Sigmoid colon (tissue), 6 donors: ENCODE measurements at regions not wholly inside any gene's neighbourhood (a gene's known extent, or its start where the extent isn't known, plus 50 kb on each side); places are given as distances from the start of the nearest gene placed in this dataset.
A peak's percentile ranks its signal among the peaks of the same experiment; 100 is the strongest.

Experiments
- DNase-seq: peaks from one replicate; pipeline ENCODE4 v3.0.0-alpha.2; 2019
- H3K27ac ChIP-seq, 4 donors: fragments of 200-600 bp; sonication (generic); one replicate each; pipeline ENCODE4 v1.5.1; 2016 to 2019; ENCODE audit warnings: mild to moderate bottlenecking in 1 of 4
- H3K27me3 ChIP-seq, 3 donors: fragments of 200-600 bp; sonication (generic); one replicate each; pipeline ENCODE4 v1.5.1; 2019; ENCODE audit warnings: mild to moderate bottlenecking in 1 of 3
- H3K36me3 ChIP-seq, 4 donors: fragments of 200-600 bp; sonication (generic); one replicate each; pipeline ENCODE4 v1.5.1; 2016 to 2019
- H3K4me1 ChIP-seq, 4 donors: fragments of 200-600 bp; sonication (generic); one replicate each; pipeline ENCODE4 v1.5.1; 2017 to 2019
- H3K4me3 ChIP-seq, 4 donors: fragments of 200-600 bp; sonication (generic); one replicate each; pipeline ENCODE4 v1.5.1; 2017 to 2019; ENCODE audit warnings: mild to moderate bottlenecking in 2 of 4, moderate library complexity in 1 of 4
- H3K9me3 ChIP-seq, 4 donors: fragments of 200-600 bp in 3 of 4; sonication (generic) in 3 of 4; one replicate each; pipeline versions ENCODE4 v1.5.1 to v1.6.1; 2013 to 2019
- CTCF ChIP-seq, 4 experiments: fragments of 450-650 bp in 3 of 4; fragments of 200-600 bp in 1 of 4; IDR thresholded peaks; one replicate each; pipeline ENCODE4 v1.5.1; 2016 to 2019; ENCODE audit warnings: antibody characterized with exemption in 4 of 4, mild to moderate bottlenecking in 3 of 4, moderate library complexity in 2 of 4
- EP300 ChIP-seq, 4 donors: sonication (generic); formaldehyde crosslinking; IDR thresholded peaks; one replicate each; pipeline ENCODE4 v1.6.1; 2017; ENCODE audit warnings: antibody characterized with exemption in 4 of 4
- POLR2A ChIP-seq, 2 donors: fragments of 450-650 bp; IDR thresholded peaks; one replicate each; pipeline ENCODE4 v1.6.1; 2016; ENCODE audit warnings: antibody characterized with exemption in 2 of 2, mild to moderate bottlenecking in 2 of 2, moderate library complexity in 2 of 2
- POLR2AphosphoS5 ChIP-seq, 4 donors: sonication (generic); formaldehyde crosslinking; IDR thresholded peaks; one replicate each; pipeline ENCODE4 v1.6.1; 2017; ENCODE audit warnings: antibody characterized with exemption in 4 of 4
- WGBS, 2 donors: extraction: QIAGEN DNeasy Blood & Tissue Kit; methylation state at CpG; one replicate each; pipeline ENCODE4 v1.1.7; 2013; 5-methylcytosine and 5-hydroxymethylcytosine counted together
- intact Hi-C: fragments of 100-400 bp; cut with DNase I; formaldehyde crosslinking; loops from one replicate; pipeline ENCODE4 v1.15.1; 2023
- donor health status: healthy with polysubstance abuse.
- donor health status: healthy.

DNA sequence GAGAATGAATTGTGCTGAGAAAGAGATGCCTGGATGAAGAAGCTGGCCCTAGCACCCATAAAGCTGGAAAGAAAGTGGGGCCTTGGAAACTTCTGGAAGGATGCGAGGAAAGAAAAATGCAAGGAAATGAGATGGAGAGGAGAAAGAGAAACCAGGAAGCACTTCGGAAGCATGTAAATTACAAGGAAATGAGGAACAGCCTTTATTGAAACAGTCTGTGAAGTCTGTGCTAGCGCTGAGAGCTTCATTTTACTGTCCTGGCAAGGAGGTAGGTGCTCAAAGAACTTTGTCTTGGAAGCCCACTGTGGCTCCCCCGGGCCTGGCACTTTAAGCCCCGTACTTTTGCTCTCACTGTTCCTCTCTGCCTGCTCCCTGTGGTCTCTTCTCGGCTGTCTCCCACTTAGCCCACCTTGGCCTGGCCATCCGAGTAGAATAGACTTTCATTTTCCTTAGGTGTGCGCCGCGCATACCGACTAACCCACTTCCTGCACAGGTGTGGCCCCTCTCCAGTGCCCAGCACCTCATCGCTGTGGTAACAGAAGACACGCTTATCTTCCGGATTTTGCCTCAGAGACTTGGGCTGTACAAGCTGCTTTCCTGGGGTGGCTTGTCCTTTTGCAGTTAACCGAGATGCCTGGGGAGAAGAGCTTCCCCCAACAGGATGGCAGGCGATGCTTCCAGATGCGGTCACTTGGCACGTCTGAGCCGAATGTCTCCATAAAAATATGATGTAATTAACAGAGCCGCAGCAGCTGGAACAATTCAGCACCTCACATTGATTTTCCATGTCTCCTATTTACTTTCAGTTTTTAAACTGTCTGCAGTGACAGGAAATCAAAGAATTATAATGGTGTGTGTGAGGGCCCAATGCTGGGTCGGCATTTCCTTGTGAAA is 199.6 kb downstream of the HRH4 start:
- intact Hi-C loops: no loop called here
- peak; percentile 72 for DNase-seq
- no peak for TF ChIP-seq CTCF (IDR thresholded peaks at IDR 0.05)
- TF ChIP-seq EP300 (IDR thresholded peaks at IDR 0.05): no peak
- no peaks in the 10 kb centered on the region for H3K9me3 ChIP-seq
- peak overlapping the region in 3 of 4 donors; percentile 25 to 32 (median 26) for H3K4me3 ChIP-seq
- H3K4me1 ChIP-seq: peaks cover 0 to 6% (median 2%) of the 10 kb centered on the region in 4 donors
- peak overlapping the region; percentile 14 to 56 (median 48) for H3K27ac ChIP-seq
- H3K36me3 ChIP-seq: no peaks in the 10 kb centered on the region
- WGBS, 2 donors: 13 to 24% methylated on average over 21 of the region's 21 CpGs
- no peaks in the 10 kb centered on the region for H3K27me3 ChIP-seq

- WGBS, 2 donors: 43 to 91% methylated on average over 1 of the region's 1 CpG
- intact Hi-C loops: no loop called here
- peak overlapping the region in 2 of 4 donors; percentile 54 to 56 for H3K27ac ChIP-seq
Measured at GRCh38 chr18:24660956-24661355, 200.5 kb downstream of the HRH4 start.

DNA sequence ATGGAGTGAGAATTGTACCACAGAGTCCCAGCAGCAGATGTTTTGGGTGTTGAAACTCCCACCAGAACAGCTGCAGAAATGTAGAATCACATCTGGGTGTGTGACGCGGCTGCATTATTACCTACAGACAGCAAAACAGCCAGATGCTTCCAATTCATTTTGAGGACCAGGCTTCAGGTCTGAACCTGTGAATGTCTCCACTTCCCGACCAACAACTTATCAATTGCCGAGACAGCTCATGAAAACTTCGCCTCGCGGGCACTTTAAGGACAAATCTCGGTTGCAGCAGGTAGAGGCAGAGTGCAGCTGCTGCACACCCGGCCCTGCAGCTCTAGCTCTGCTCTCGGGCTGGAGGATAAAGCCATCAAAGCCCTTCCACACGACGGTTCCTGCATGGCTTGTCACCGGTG is 202.0 kb downstream of the HRH4 start:
- DNase-seq: no peak
- H3K4me3 ChIP-seq: no peak overlapping the region
- no peaks in the 10 kb centered on the region for H3K36me3 ChIP-seq
- H3K27ac ChIP-seq: no peak overlapping the region
- intact Hi-C loops: no loop called here
- 68 to 76% methylated on average over 13 of the region's 13 CpGs for WGBS, 2 donors
- no peaks in the 10 kb centered on the region for H3K27me3 ChIP-seq
- peaks cover 0 to 6% (median 2%) of the 10 kb centered on the region in 4 donors for H3K4me1 ChIP-seq
- H3K9me3 ChIP-seq: no peaks in the 10 kb centered on the region
- TF ChIP-seq CTCF (IDR thresholded peaks at IDR 0.05) (no peak), POLR2A (IDR thresholded peaks at IDR 0.05) (no peak), POLR2AphosphoS5 (IDR thresholded peaks at IDR 0.05) (no peak), EP300 (IDR thresholded peaks at IDR 0.05) (no peak)

More at GRCh38 chr18:24660956-24661355, 200.5 kb downstream of the HRH4 start:
- no peak for DNase-seq
- Histone ChIP-seq H3K9me3 (no peaks in the 10 kb centered on the region), H3K4me1 (peaks cover 0 to 6% (median 2%) of the 10 kb centered on the region in 4 donors), H3K36me3 (no peaks in the 10 kb centered on the region), H3K27me3 (no peaks in the 10 kb centered on the region), H3K4me3 (no peak overlapping the region)
- no peak for TF ChIP-seq EP300 (IDR thresholded peaks at IDR 0.05)
- no peak for TF ChIP-seq POLR2A (IDR thresholded peaks at IDR 0.05)
- no peak for TF ChIP-seq POLR2AphosphoS5 (IDR thresholded peaks at IDR 0.05)
- TF ChIP-seq CTCF (IDR thresholded peaks at IDR 0.05): no peak

DNA sequence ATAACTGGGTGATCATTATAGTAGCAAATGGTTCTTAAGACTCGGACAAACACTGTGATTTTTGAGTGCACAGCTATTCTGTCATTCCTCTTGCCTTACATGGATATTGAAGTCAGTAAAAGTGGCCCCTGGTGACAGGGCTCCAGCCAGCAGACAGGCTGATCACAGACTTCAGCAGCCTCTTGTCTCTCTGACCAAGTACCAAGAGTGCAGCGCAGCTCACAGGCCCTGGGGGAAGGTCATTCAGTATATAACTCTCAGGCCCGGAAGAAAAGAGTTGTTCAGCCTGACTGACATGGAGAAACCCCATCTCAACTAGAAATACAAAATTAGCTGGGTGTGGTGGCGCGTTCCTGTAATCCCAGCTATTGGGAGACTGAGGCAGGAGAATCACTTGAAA is 202.6 kb downstream of the HRH4 start:
- no peak overlapping the region for H3K4me3 ChIP-seq
- H3K4me1 ChIP-seq: peaks cover 0 to 6% (median 2%) of the 10 kb centered on the region in 4 donors
- H3K27me3 ChIP-seq: no peaks in the 10 kb centered on the region
- 91 to 93% methylated on average over 5 of the region's 5 CpGs for WGBS, 2 donors
- no peaks in the 10 kb centered on the region for H3K36me3 ChIP-seq
- intact Hi-C loops: no loop called here
- TF ChIP-seq POLR2A (IDR thresholded peaks at IDR 0.05) (no peak), POLR2AphosphoS5 (IDR thresholded peaks at IDR 0.05) (no peak), CTCF (IDR thresholded peaks at IDR 0.05) (no peak), EP300 (IDR thresholded peaks at IDR 0.05) (no peak)
- DNase-seq: no peak
- H3K27ac ChIP-seq: no peak overlapping the region
- H3K9me3 ChIP-seq: no peaks in the 10 kb centered on the region
